Endothelial cell of umbilical vein (primary cell): ENCODE measurements at regions not wholly inside any gene's neighbourhood (a gene's known extent, or its start where the extent isn't known, plus 50 kb on each side); places are given as distances from the start of the nearest gene placed in this dataset.

Experiments
- BruUV-seq: library from RNA; stranded (reverse); fragments of 400-500 nt; replicated peaks from 2 replicates; lab custom pipeline; 2021; lab: Mats Ljungman, UMichigan
- CTCF ChIA-PET: fragments of 300-600, 350-600 bp; sonication (Branson Sonifier 250); formaldehyde crosslinking; loops from one replicate; lab custom pipeline; 2021; ENCODE audit warnings: antibody characterized with exemption, inconsistent platforms; lab: Charles Lee
- POLR2A ChIA-PET: fragments of 300-600, 350-600 bp; sonication (Branson Sonifier 250); formaldehyde crosslinking; loops from one replicate; lab custom pipeline; 2021; ENCODE audit warnings: antibody characterized with exemption, inconsistent platforms; lab: Charles Lee
- DNase-seq: peaks from one replicate; pipeline ENCODE4 v3.0.0-alpha.2; 2011; ENCODE audit warnings: low read depth, low spot score
- FAIRE-seq: peaks from 2 replicates; lab custom pipeline; 2011; peaks lifted over from hg19 to GRCh38; lab: Jason Lieb, UNC
- H2AFZ ChIP-seq: 2 replicates; pipeline ENCODE4 v1.6.0; 2012; ENCODE audit warnings: low read depth, low read length, control low read depth, inconsistent platforms
- H3K27ac ChIP-seq: 2 replicates; pipeline ENCODE4 v1.5.1; 2011; ENCODE audit warnings: low read depth, mild to moderate bottlenecking, control low read depth, low read length, moderate library complexity; ENCODE audit not compliant: insufficient read depth
- H3K27me3 ChIP-seq, 2 experiments: 2 replicates each; pipeline versions ENCODE4 v1.6.0 to v1.6.1; 2011; ENCODE audit warnings: low read length in 2 of 2, mixed read lengths in 1 of 2; ENCODE audit not compliant: control insufficient read depth in 2 of 2, insufficient read depth in 2 of 2
- H3K36me3 ChIP-seq, 2 experiments: 2 replicates in 1 of 2; 3 replicates in 1 of 2; pipeline ENCODE4 v1.5.1; 2011; ENCODE audit warnings: low read length in 2 of 2, mild to moderate bottlenecking in 1 of 2, moderate library complexity in 1 of 2; ENCODE audit not compliant: control insufficient read depth in 2 of 2, insufficient read depth in 2 of 2; ENCODE audit errors: extremely low read depth in 1 of 2
- H3K4me1 ChIP-seq: 3 replicates; pipeline ENCODE4 v1.5.1; 2011; ENCODE audit warnings: mild to moderate bottlenecking, low read length; ENCODE audit not compliant: control insufficient read depth, insufficient read depth; ENCODE audit errors: extremely low read depth
- H3K4me2 ChIP-seq: 2 replicates; pipeline ENCODE4 v1.6.1; 2011; ENCODE audit warnings: low read length, control low read depth, mixed read lengths; ENCODE audit not compliant: insufficient read depth
- H3K4me3 ChIP-seq, 3 experiments: fragments of 200-600 bp in 1 of 3; sonication (generic), shearing (Covaris generic) in 1 of 3; replicated peaks in 1 of 3; 2 replicates each; pipeline ENCODE4 v1.5.1; 2011 to 2016; ENCODE audit warnings: control low read depth in 3 of 3, low read length in 3 of 3, mild to moderate bottlenecking in 2 of 3, inconsistent platforms in 1 of 3, low read depth in 1 of 3, moderate library complexity in 1 of 3; ENCODE audit not compliant: insufficient read depth in 1 of 3
- H3K79me2 ChIP-seq: 2 replicates; pipeline ENCODE4 v1.6.0; 2012; ENCODE audit warnings: low read length, inconsistent platforms; ENCODE audit not compliant: control insufficient read depth, insufficient read depth
- H3K9ac ChIP-seq: replicated peaks from 2 replicates; pipeline ENCODE3; 2011; ENCODE audit warnings: low read length, control low read depth; ENCODE audit not compliant: insufficient read depth; ENCODE audit errors: extremely low read depth
- H3K9me1 ChIP-seq: replicated peaks from 3 replicates; pipeline ENCODE4 v1.6.0; 2011; ENCODE audit warnings: mild to moderate bottlenecking, low read length; ENCODE audit not compliant: control insufficient read depth, insufficient read depth; ENCODE audit errors: extremely low read depth
- H3K9me3 ChIP-seq: replicated peaks from 2 replicates; pipeline ENCODE4 v1.5.1; 2012; ENCODE audit warnings: low read length, inconsistent platforms; ENCODE audit not compliant: control insufficient read depth, insufficient read depth
- H4K20me1 ChIP-seq: replicated peaks from 2 replicates; pipeline ENCODE3; 2011; ENCODE audit warnings: mild to moderate bottlenecking, low read length; ENCODE audit not compliant: control insufficient read depth, insufficient read depth; ENCODE audit errors: extremely low read depth
- CTCF ChIP-seq, 2 donors: IDR thresholded peaks; 1 replicate in 1 of 2; 2 replicates in 1 of 2; pipeline ENCODE4 v1.5.1; 2011; ENCODE audit warnings: low read length in 2 of 2, mild to moderate bottlenecking in 2 of 2, moderate library complexity in 2 of 2, control low read depth in 1 of 2, inconsistent platforms in 1 of 2, low read depth in 1 of 2; ENCODE audit not compliant: insufficient read depth in 1 of 2; ENCODE audit errors: extremely low read depth in 1 of 2
- FOS ChIP-seq: IDR thresholded peaks from 2 replicates; pipeline ENCODE4 v1.6.1; 2011; ENCODE audit warnings: mild to moderate bottlenecking, low read length, moderate library complexity, borderline replicate concordance; ENCODE audit not compliant: insufficient read depth
- GATA2 ChIP-seq: IDR thresholded peaks from 2 replicates; pipeline ENCODE4 v1.7.0; 2011; ENCODE audit warnings: low read depth, mild to moderate bottlenecking, moderate library complexity, mixed read lengths, low read length; ENCODE audit not compliant: insufficient read length, insufficient read depth
- POLR2AphosphoS5 ChIP-seq: IDR thresholded peaks from 2 replicates; pipeline ENCODE4 v1.6.1; 2012; ENCODE audit warnings: low read depth, mild to moderate bottlenecking, control low read depth, low read length, moderate library complexity; ENCODE audit not compliant: insufficient read depth
- dilution Hi-C: fragments of 300-500 bp; cut with MboI; formaldehyde crosslinking; loops from one replicate; pipeline ENCODE4 v1.15.0; 2019; ENCODE audit warnings: low sequenced_read_pairs; ENCODE audit not compliant: extremely low pct_ligation_motif_present
- intact Hi-C: fragments of 100-400 bp; cut with micrococcal nuclease; formaldehyde crosslinking; loops from one replicate; pipeline ENCODE4 v1.10.0; 2022

GRCh38 chr3:59302442-59302841 is 252.6 kb upstream of the CFAP20DC start:
- no peaks in the 10 kb centered on the region for H4K20me1 ChIP-seq
- no peak overlapping the region for H3K4me3 ChIP-seq
- DNase-seq = no peak
- H3K9me1 ChIP-seq = no peaks in the 10 kb centered on the region
- POLR2A ChIA-PET = no interaction called here
- H3K27ac ChIP-seq = no peak overlapping the region
- H3K36me3 ChIP-seq = no peaks in the 10 kb centered on the region
- H3K79me2 ChIP-seq = no peaks in the 10 kb centered on the region
- H3K9ac ChIP-seq = no peak overlapping the region
- no peaks in the 10 kb centered on the region for H3K9me3 ChIP-seq
- no TSS peak for BruUV-seq
- H3K4me1 ChIP-seq = no peaks in the 10 kb centered on the region
- intact Hi-C loops (no loop called here), dilution Hi-C loops (no loop called here)
- no peak overlapping the region for H3K4me2 ChIP-seq
- TF ChIP-seq POLR2AphosphoS5 (no peak), FOS (no peak)
- CTCF ChIA-PET = no interaction called here
- H3K27me3 ChIP-seq = no peaks in the 10 kb centered on the region
- FAIRE-seq = no peak
- H2AFZ ChIP-seq = no peak overlapping the region

- BruUV-seq = no TSS peak
- Histone ChIP-seq H3K27ac (no peak overlapping the region), H3K9me1 (no peaks in the 10 kb centered on the region), H2AFZ (peak overlapping the region; percentile 20), H3K27me3 (no peaks in the 10 kb centered on the region), H3K9ac (no peak overlapping the region), H3K4me3 (no peak overlapping the region), H3K79me2 (no peaks in the 10 kb centered on the region), H3K4me2 (no peak overlapping the region), H3K9me3 (no peaks in the 10 kb centered on the region), H3K36me3 (no peaks in the 10 kb centered on the region), H3K4me1 (no peaks in the 10 kb centered on the region), H4K20me1 (no peaks in the 10 kb centered on the region)
- CTCF ChIA-PET = no interaction called here
- FAIRE-seq = no peak
- no peak for TF ChIP-seq CTCF (IDR thresholded peaks at IDR 0.05; ENCODE audit: extremely low read depth in 1 of 2, insufficient read depth in 1 of 2, low read depth in 1 of 2, low read length in 2 of 2)
- no peak for TF ChIP-seq GATA2
- DNase-seq = no peak
- POLR2A ChIA-PET = no interaction called here
- dilution Hi-C loops (no loop called here), intact Hi-C loops (no loop called here)
Observed at GRCh38 chr3:59300733-59301132, 250.9 kb upstream of the CFAP20DC start.
